ENCODE measurements at regions not wholly inside any gene's neighbourhood (a gene's known extent, or its start where the extent isn't known, plus 50 kb on each side); places are given as distances from the start of the nearest gene placed in this dataset.

DNA sequence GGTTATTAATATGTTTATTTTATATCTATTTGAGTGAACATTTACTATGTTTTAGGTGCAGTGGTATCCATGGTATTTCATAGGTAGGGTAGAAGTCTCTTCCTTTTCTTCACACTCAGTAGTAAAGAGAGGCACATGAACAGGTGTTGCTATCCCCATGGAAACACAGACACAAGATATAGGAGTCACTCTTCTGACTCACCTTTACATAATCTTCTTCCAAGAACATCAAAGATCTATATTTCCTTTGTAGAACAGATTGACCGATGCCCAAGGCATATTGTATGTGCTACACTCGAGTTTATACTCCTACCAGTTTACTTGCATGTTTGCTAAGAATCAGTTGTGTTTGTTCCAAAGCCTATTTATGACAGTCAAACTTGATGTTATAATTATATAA is 1997.4 kb downstream of the C4orf33 start:
- TF ChIP-seq MTA3 (IDR thresholded peaks at IDR 0.05; ENCODE audit: borderline replicate concordance, low read length) (no peak), CHD1 (IDR thresholded peaks at IDR 0.05; ENCODE audit: low read depth, low read length) (no peak), ESRRA (IDR thresholded peaks at IDR 0.05; ENCODE audit: low read length) (no peak), LARP7 (IDR thresholded peaks at IDR 0.05) (no peak), ATF7 (IDR thresholded peaks at IDR 0.05; ENCODE audit: low read depth) (no peak), ATF3 (IDR thresholded peaks at IDR 0.05; ENCODE audit: borderline replicate concordance, extremely low read depth, low read depth, low read length) (no peak), POLR2AphosphoS5 (IDR thresholded peaks at IDR 0.05; ENCODE audit: low read length) (no peak), BRCA1 (IDR thresholded peaks at IDR 0.05; ENCODE audit: low read depth, low read length) (no peak)
- TF ChIP-seq, protein P1, sequence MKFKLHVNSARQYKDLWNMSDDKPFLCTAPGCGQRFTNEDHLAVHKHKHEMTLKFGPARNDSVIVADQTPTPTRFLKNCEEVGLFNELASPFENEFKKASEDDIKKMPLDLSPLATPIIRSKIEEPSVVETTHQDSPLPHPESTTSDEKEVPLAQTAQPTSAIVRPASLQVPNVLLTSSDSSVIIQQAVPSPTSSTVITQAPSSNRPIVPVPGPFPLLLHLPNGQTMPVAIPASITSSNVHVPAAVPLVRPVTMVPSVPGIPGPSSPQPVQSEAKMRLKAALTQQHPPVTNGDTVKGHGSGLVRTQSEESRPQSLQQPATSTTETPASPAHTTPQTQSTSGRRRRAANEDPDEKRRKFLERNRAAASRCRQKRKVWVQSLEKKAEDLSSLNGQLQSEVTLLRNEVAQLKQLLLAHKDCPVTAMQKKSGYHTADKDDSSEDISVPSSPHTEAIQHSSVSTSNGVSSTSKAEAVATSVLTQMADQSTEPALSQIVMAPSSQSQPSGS (IDR thresholded peaks at IDR 0.05; ENCODE audit: low read length): no peak
- TF ChIP-seq, protein P2, sequence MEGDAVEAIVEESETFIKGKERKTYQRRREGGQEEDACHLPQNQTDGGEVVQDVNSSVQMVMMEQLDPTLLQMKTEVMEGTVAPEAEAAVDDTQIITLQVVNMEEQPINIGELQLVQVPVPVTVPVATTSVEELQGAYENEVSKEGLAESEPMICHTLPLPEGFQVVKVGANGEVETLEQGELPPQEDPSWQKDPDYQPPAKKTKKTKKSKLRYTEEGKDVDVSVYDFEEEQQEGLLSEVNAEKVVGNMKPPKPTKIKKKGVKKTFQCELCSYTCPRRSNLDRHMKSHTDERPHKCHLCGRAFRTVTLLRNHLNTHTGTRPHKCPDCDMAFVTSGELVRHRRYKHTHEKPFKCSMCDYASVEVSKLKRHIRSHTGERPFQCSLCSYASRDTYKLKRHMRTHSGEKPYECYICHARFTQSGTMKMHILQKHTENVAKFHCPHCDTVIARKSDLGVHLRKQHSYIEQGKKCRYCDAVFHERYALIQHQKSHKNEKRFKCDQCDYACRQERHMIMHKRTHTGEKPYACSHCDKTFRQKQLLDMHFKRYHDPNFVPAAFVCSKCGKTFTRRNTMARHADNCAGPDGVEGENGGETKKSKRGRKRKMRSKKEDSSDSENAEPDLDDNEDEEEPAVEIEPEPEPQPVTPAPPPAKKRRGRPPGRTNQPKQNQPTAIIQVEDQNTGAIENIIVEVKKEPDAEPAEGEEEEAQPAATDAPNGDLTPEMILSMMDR (IDR thresholded peaks at IDR 0.05 in 2 of 3, conservative IDR thresholded peaks at IDR 0.05 in 1 of 3; ENCODE audit: control insufficient read depth in 2 of 3, extremely low read depth in 1 of 3, insufficient read depth in 1 of 3, low read depth in 3 of 3, low read length in 3 of 3): no peak

Data from GM12878 (cell line).